Mesodermal cell (in vitro differentiated cells): ENCODE measurements at regions not wholly inside any gene's neighbourhood (a gene's known extent, or its start where the extent isn't known, plus 50 kb on each side); places are given as distances from the start of the nearest gene placed in this dataset.

Experiments
- H3K27ac ChIP-seq: 2 replicates; pipeline ENCODE4 v1.7.0; 2013; ENCODE audit warnings: mild to moderate bottlenecking, low read depth, low read length, moderate library complexity; ENCODE audit not compliant: severe bottlenecking
- H3K36me3 ChIP-seq: 2 replicates; pipeline ENCODE4 v1.7.1; 2013; ENCODE audit warnings: mild to moderate bottlenecking, low read length, moderate library complexity; ENCODE audit not compliant: control insufficient read depth, insufficient read depth
- H3K4me1 ChIP-seq: one replicate; pipeline ENCODE4 v1.7.1; 2013; ENCODE audit warnings: mild to moderate bottlenecking, low read length; ENCODE audit not compliant: insufficient read depth, control insufficient read depth, poor library complexity, severe bottlenecking
- H3K4me3 ChIP-seq: 2 replicates; pipeline ENCODE4 v1.7.0; 2013; ENCODE audit warnings: low read length, control low read depth, mild to moderate bottlenecking; ENCODE audit not compliant: insufficient read depth, poor library complexity, severe bottlenecking; ENCODE audit errors: extremely low read depth
- H3K9me3 ChIP-seq: 2 replicates; pipeline ENCODE4 v1.7.1; 2013; ENCODE audit warnings: mild to moderate bottlenecking, low read length, moderate library complexity; ENCODE audit not compliant: control insufficient read depth
- WGBS, 2 experiments: methylation state at CpG; one replicate each; pipeline ENCODE4 v1.1.5; 2013; ENCODE audit warnings: missing lambda C conversion rate in 2 of 2; ENCODE audit not compliant: insufficient coverage in 2 of 2; 5-methylcytosine and 5-hydroxymethylcytosine counted together

GRCh38 chr3:159785273-159785708 is 203.3 kb upstream of the IL12A start:
- Histone ChIP-seq H3K4me3 (no peak overlapping the region), H3K4me1 (peaks cover 41% of the 10 kb centered on the region), H3K27ac (no peak overlapping the region), H3K36me3 (peaks cover 11% of the 10 kb centered on the region), H3K9me3 (no peaks in the 10 kb centered on the region)
- WGBS, 2 experiments: no CpG with 5 or more reads among the region's 1 CpG

DNA sequence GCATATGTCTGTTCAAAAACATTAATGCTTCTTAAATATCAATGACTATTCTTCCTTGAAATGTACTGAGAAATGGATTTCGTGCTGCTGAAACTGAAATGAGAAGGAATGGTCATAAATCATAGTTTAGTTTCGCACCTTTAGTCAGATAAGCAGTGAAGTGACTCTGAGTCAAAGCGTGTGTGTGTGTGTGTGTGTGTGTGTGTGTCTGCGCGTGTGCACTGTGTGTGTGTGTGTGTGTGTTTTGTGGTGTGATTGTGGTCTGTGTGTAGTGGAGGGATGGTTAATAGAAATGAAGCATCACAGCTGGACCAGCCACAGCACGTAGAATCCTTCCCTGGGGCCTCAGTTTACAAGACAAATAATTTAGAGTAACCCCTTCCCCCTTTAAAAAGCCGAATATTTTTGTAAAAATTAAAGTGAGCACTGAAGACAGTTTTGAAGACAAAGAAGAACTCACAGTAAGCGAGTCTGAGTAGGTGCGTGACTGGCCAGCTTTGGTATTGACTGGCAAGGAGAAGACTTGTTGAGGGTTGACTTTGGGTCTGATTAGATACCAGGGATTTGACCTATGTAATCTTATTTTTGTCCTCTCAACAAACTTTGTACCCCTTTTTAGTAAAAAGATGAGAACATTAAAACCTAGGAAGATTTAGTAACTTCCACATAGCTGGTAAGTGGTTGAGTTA is 202.0 kb upstream of the IL12A start:
- WGBS, 2 experiments: 87 to 88% methylated on average over 4 to 7 of the region's 9 CpGs
- no peaks in the 10 kb centered on the region for H3K9me3 ChIP-seq
- peaks cover 18% of the 10 kb centered on the region for H3K36me3 ChIP-seq
- H3K4me3 ChIP-seq: no peak overlapping the region
- H3K4me1 ChIP-seq: peaks cover 43% of the 10 kb centered on the region
- peak overlapping the region; percentile 77 for H3K27ac ChIP-seq

DNA sequence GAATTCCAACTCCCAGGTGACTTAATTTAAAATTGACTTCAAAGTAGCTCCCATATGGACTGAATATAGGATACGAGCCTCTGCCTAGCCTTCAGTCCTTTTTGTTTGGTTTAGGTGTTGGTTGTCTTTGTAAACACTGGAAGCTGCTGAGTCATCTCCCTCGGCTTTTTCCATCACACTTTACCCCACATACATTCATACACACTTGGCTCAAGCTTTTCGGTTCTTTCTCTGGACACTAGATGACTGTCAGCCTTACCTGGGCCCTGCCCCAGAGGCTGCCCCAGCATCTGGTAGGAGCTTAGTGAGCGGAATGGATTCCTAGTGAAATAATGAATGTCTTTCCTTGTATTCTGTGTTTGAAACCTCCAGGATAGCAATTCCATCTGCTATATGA is 201.5 kb upstream of the IL12A start:
- no peaks in the 10 kb centered on the region for H3K9me3 ChIP-seq
- H3K36me3 ChIP-seq: peaks cover 14% of the 10 kb centered on the region
- WGBS, 2 experiments: 86 to 100% methylated on average over 1 of the region's 4 CpGs
- no peak overlapping the region for H3K4me3 ChIP-seq
- H3K27ac ChIP-seq: peak overlapping the region; percentile 77
- H3K4me1 ChIP-seq: peaks cover 43% of the 10 kb centered on the region

GRCh38 chr3:159787794-159788205 is 200.8 kb upstream of the IL12A start:
- peaks cover 11% of the 10 kb centered on the region for H3K36me3 ChIP-seq
- no peak overlapping the region for H3K4me3 ChIP-seq
- H3K9me3 ChIP-seq: no peaks in the 10 kb centered on the region
- peaks cover 43% of the 10 kb centered on the region for H3K4me1 ChIP-seq
- H3K27ac ChIP-seq: peak overlapping the region; percentile 77
- 89 to 100% methylated on average over 2 to 3 of the region's 5 CpGs for whole genome bisulfite sequencing, 2 experiments

DNA sequence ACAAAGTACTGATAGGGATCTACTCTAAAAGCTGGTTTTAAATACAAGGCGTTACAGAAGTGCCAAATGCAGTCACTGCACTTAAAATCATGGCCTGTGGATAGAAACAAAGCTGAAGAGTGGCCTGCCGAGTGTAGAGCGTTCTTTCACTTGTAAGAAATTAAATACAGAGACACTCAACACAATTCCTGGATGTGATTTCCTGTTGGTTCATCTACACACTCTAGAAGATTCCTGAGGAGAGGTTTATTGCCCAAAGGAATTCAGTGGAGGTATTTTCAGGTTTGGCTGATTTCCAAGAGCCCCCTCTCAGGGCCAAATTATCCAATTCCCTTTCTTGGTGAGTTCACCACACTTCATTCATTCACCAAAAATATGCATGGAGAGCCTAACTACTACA is 200.3 kb upstream of the IL12A start:
- H3K4me1 ChIP-seq: peaks cover 43% of the 10 kb centered on the region
- no peaks in the 10 kb centered on the region for H3K9me3 ChIP-seq
- 77% methylated on average over 3 of the region's 3 CpGs; no CpG with 5 or more reads in 1 of the 2 experiments for WGBS, 2 experiments
- H3K4me3 ChIP-seq: no peak overlapping the region
- H3K27ac ChIP-seq: peak overlapping the region; percentile 6
- H3K36me3 ChIP-seq: peaks cover 9% of the 10 kb centered on the region

- H3K9me3 ChIP-seq: no peaks in the 10 kb centered on the region
- 80 to 87% methylated on average over 2 of the region's 4 CpGs for WGBS, 2 experiments
- H3K27ac ChIP-seq: no peak overlapping the region
- no peak overlapping the region for H3K4me3 ChIP-seq
- peaks cover 9% of the 10 kb centered on the region for H3K36me3 ChIP-seq
- peaks cover 43% of the 10 kb centered on the region for H3K4me1 ChIP-seq
Observed at GRCh38 chr3:159789017-159789416, 199.6 kb upstream of the IL12A start.

GRCh38 chr3:159789742-159790635 is 198.6 kb upstream of the IL12A start:
- no peaks in the 10 kb centered on the region for H3K9me3 ChIP-seq
- no peak overlapping the region for H3K4me3 ChIP-seq
- H3K36me3 ChIP-seq: peaks cover 9% of the 10 kb centered on the region
- H3K27ac ChIP-seq: no peak overlapping the region
- peaks cover 39% of the 10 kb centered on the region for H3K4me1 ChIP-seq
- WGBS, 2 experiments: 89 to 94% methylated on average over 8 of the region's 10 CpGs

- H3K27ac ChIP-seq: no peak overlapping the region
- peaks cover 35% of the 10 kb centered on the region for H3K4me1 ChIP-seq
- H3K4me3 ChIP-seq: no peak overlapping the region
- 72 to 86% methylated on average over 3 of the region's 4 CpGs for WGBS, 2 experiments
- H3K36me3 ChIP-seq: peaks cover 9% of the 10 kb centered on the region
- H3K9me3 ChIP-seq: no peaks in the 10 kb centered on the region
Observed at GRCh38 chr3:159791336-159791735, 197.3 kb upstream of the IL12A start.

- Histone ChIP-seq H3K9me3 (no peaks in the 10 kb centered on the region), H3K4me3 (no peak overlapping the region), H3K4me1 (peaks cover 31% of the 10 kb centered on the region), H3K36me3 (peaks cover 9% of the 10 kb centered on the region), H3K27ac (no peak overlapping the region)
- WGBS, 2 experiments: 88 to 92% methylated on average over 2 of the region's 2 CpGs
Observed at GRCh38 chr3:159792070-159792469, 196.6 kb upstream of the IL12A start.

- WGBS, 2 experiments: 87 to 100% methylated on average over 1 to 3 of the region's 5 CpGs
- no peaks in the 10 kb centered on the region for H3K9me3 ChIP-seq
- H3K4me3 ChIP-seq: no peak overlapping the region
- H3K4me1 ChIP-seq: peaks cover 25% of the 10 kb centered on the region
- no peak overlapping the region for H3K27ac ChIP-seq
- H3K36me3 ChIP-seq: peaks cover 7% of the 10 kb centered on the region
Observed at GRCh38 chr3:159795042-159795441, 193.6 kb upstream of the IL12A start.
